Chondrocyte (in vitro differentiated cells): ENCODE measurements at regions not wholly inside any gene's neighbourhood (a gene's known extent, or its start where the extent isn't known, plus 50 kb on each side); places are given as distances from the start of the nearest gene placed in this dataset.
A peak's percentile ranks its signal among the peaks of the same experiment; 100 is the strongest.

Source experiments
- DNase-seq: peaks from one replicate; pipeline ENCODE4 v3.0.0; 2021; ENCODE audit warnings: mixed read lengths, low spot score
- H3K27ac Mint-ChIP-seq: one replicate; pipeline ENCODE4 v1.8.0; 2021; ENCODE audit warnings: mild to moderate bottlenecking, moderate library complexity, mixed read lengths; ENCODE audit not compliant: unreplicated experiment
- H3K27me3 Mint-ChIP-seq: 2 replicates; pipeline ENCODE4 v1.8.0; 2021; ENCODE audit warnings: low read depth, mixed read lengths
- H3K36me3 Mint-ChIP-seq: 2 replicates; pipeline ENCODE4 v1.8.0; 2021; ENCODE audit warnings: low read depth, mixed read lengths
- H3K4me1 Mint-ChIP-seq: 2 replicates; pipeline ENCODE4 v1.8.0; 2021; ENCODE audit warnings: low read depth, mild to moderate bottlenecking, mixed read lengths
- H3K4me3 Mint-ChIP-seq: one replicate; pipeline ENCODE4 v1.8.0; 2021; ENCODE audit warnings: mild to moderate bottlenecking, moderate library complexity, mixed read lengths; ENCODE audit not compliant: unreplicated experiment
- H3K9me3 Mint-ChIP-seq: 2 replicates; pipeline ENCODE4 v1.8.0; 2021; ENCODE audit warnings: low read depth, mixed read lengths
- TF ChIP-seq, protein P1 (sequence below): fragments of 200-600 bp; sonication (generic); IDR thresholded peaks from 2 replicates; pipeline ENCODE4 v1.5.0; 2021; ENCODE audit warnings: antibody characterized with exemption, mild to moderate bottlenecking, moderate library complexity

DNA sequence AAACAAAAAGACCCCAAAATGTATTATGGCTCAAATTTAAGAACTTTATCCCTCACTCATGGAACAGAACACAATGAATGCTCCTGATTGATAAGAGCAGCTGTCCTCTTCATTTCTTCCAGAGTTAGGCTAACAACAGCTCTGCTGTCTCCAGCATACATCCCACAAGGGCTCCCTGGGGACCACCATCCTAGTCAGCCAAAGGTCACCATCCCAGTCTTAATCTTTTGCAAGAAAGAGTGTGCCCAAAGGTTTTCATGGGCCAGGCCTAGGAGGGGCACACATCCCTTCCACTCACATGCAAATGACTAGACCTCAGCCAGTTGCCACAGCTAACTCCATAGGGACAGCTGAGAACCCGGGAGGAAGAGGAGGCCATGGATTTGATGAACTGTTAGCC, 555.3 kb downstream of the BUD13 start:
- H3K36me3 Mint-ChIP-seq: no peaks in the 10 kb centered on the region
- H3K27me3 Mint-ChIP-seq: peaks cover 16% of the 10 kb centered on the region
- no peak overlapping the region for H3K27ac Mint-ChIP-seq
- H3K9me3 Mint-ChIP-seq: peaks cover 5% of the 10 kb centered on the region
- TF ChIP-seq, protein P1, sequence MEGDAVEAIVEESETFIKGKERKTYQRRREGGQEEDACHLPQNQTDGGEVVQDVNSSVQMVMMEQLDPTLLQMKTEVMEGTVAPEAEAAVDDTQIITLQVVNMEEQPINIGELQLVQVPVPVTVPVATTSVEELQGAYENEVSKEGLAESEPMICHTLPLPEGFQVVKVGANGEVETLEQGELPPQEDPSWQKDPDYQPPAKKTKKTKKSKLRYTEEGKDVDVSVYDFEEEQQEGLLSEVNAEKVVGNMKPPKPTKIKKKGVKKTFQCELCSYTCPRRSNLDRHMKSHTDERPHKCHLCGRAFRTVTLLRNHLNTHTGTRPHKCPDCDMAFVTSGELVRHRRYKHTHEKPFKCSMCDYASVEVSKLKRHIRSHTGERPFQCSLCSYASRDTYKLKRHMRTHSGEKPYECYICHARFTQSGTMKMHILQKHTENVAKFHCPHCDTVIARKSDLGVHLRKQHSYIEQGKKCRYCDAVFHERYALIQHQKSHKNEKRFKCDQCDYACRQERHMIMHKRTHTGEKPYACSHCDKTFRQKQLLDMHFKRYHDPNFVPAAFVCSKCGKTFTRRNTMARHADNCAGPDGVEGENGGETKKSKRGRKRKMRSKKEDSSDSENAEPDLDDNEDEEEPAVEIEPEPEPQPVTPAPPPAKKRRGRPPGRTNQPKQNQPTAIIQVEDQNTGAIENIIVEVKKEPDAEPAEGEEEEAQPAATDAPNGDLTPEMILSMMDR: no peak
- H3K4me1 Mint-ChIP-seq: peaks cover 9% of the 10 kb centered on the region
- no peak for DNase-seq
- no peak overlapping the region for H3K4me3 Mint-ChIP-seq

DNA sequence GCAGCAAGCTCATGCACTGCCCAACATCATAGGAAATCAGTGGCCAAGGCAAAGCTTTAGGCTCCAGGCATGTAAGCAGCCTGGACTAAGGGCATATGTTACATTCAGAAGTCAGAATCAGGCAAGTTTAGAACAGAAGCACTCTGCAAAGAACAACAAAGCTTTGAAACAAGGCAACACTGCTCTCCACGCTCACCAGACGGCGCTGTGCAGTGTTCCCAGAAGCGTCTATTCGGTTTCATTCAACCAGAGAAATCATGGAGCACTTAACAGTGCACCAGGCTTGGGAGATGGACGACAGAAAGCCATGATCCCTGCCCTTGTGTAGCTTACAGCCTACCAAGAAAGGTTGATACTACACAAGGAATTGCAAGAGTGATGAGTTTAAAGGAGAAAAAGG, 555.8 kb downstream of the BUD13 start:
- DNase-seq: no peak
- no peaks in the 10 kb centered on the region for H3K36me3 Mint-ChIP-seq
- peaks cover 16% of the 10 kb centered on the region for H3K27me3 Mint-ChIP-seq
- TF ChIP-seq, protein P1: no peak
- peaks cover 9% of the 10 kb centered on the region for H3K4me1 Mint-ChIP-seq
- H3K9me3 Mint-ChIP-seq: peaks cover 5% of the 10 kb centered on the region
- H3K27ac Mint-ChIP-seq: no peak overlapping the region
- H3K4me3 Mint-ChIP-seq: no peak overlapping the region

DNA sequence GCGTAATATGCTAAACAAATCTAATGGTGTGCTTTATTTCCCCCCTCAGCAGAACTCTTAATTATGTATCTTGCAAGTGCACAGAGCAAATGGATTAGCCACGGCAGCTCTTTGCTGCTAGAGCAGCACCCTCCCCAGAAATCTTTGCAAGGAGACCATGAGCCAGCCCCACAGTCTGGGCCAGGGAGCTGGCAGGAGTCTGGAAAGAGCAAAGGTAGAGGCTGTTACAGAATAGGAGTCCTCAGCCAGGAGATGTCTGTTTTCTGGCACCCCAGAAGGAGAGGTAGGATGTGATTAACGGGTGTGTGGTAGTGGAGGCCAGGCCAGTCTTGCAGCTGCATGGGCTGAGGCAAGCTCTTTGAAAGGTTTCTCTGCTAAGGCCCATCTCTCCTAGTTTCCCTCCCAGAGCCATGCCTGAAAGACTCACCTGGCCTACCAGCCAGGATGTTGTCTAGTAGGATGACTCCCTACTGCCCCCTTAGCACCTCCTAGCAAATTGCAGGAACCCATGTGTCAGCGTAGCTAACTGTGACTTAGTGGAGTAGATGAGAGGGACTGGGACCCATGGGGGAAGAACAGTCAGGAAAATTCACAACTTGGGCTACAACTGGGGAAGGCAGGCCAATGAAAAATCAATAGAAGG, 557.2 kb downstream of the BUD13 start:
- TF ChIP-seq, protein P1: peak; percentile 33
- no peak for DNase-seq
- H3K27ac Mint-ChIP-seq: no peak overlapping the region
- H3K4me1 Mint-ChIP-seq: peaks cover 9% of the 10 kb centered on the region
- peaks cover 21% of the 10 kb centered on the region for H3K27me3 Mint-ChIP-seq
- no peaks in the 10 kb centered on the region for H3K36me3 Mint-ChIP-seq
- H3K4me3 Mint-ChIP-seq: no peak overlapping the region
- peaks cover 5% of the 10 kb centered on the region for H3K9me3 Mint-ChIP-seq

DNA sequence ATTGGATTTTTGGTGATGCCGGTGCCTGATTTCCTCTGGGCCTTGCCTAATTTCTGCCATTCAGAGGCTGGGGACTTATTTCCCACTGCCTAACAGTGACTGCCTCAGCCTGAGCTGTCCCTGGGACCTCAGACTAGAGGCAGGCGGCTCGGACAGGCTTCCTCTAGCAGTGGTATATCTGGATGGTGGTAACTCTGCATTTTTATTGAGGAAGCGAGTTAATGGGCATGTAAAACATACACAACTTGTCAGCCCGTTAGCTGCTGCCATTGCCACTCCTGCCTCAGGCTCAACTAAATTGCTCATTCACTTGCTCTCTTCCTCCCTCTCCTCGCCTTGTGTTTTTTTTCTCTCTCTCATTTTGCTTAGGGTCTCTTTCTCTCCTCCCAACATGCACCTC, 561.6 kb downstream of the BUD13 start:
- H3K36me3 Mint-ChIP-seq: no peaks in the 10 kb centered on the region
- no peak overlapping the region for H3K4me3 Mint-ChIP-seq
- no peaks in the 10 kb centered on the region for H3K4me1 Mint-ChIP-seq
- TF ChIP-seq, protein P1: no peak
- peaks cover 46% of the 10 kb centered on the region for H3K27me3 Mint-ChIP-seq
- H3K27ac Mint-ChIP-seq: no peak overlapping the region
- DNase-seq: no peak
- no peaks in the 10 kb centered on the region for H3K9me3 Mint-ChIP-seq

DNA sequence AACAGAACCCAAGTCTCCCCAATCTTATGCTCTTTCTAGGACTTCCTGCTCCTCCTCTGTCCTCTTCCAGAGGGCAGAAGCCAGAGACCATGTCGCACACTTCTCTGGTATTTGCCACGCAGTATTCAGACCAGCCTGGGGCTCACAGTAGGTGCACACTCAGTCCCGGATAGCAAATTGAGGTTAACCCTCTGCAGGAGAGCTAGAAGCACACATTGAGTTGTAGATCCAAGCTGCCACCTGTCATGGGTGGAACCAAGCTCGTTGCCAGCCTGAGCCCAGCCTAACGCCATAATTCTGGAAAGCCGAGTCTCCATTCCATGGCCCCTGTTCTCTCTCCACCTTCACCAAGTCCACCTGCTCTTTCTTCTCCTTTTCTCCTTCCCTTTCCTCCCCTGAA, 562.1 kb downstream of the BUD13 start:
- no peaks in the 10 kb centered on the region for H3K4me1 Mint-ChIP-seq
- no peaks in the 10 kb centered on the region for H3K36me3 Mint-ChIP-seq
- no peak overlapping the region for H3K4me3 Mint-ChIP-seq
- H3K27ac Mint-ChIP-seq: no peak overlapping the region
- DNase-seq: no peak
- peaks cover 43% of the 10 kb centered on the region for H3K27me3 Mint-ChIP-seq
- TF ChIP-seq, protein P1: no peak
- no peaks in the 10 kb centered on the region for H3K9me3 Mint-ChIP-seq
